Stimulated activated naive CD4-positive, alpha-beta T cell treated with Interleukin-2 at 50 U/mL for 16 hours (primary cell): ENCODE measurements at regions not wholly inside any gene's neighbourhood (a gene's known extent, or its start where the extent isn't known, plus 50 kb on each side); places are given as distances from the start of the nearest gene placed in this dataset.
"Not testable (repeated sequence)": the region's sequence is repeated elsewhere in the genome, so short reads cannot be mapped to it uniquely, and the experiment has no call there.

Experiments used
- DNase-seq: peaks from one replicate; lab custom pipeline; 2025; lab: John Stamatoyannopoulos, UW

DNA sequence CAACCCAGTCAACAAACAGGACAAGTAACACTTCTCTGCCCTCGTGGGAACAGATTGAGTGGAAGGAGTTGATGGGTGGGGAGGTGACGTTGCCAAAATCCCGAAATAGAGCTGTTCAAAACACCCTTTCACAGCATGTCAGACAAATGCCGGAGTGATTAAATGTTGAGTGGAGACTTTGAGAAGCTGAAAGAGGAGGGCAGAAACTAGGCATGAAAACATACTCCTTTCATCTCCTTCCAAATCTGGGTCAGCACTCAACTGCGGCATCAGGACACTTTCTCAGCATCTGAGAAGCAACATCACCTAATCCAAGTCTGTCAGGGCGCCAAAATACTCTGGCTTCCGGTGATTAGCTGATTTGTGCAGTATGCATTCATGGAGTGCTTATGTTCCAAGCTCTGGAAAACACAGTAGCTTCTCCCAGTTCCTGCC lies 51.5 kb upstream of the MRI1 start:
- DNase-seq: no peak

DNA sequence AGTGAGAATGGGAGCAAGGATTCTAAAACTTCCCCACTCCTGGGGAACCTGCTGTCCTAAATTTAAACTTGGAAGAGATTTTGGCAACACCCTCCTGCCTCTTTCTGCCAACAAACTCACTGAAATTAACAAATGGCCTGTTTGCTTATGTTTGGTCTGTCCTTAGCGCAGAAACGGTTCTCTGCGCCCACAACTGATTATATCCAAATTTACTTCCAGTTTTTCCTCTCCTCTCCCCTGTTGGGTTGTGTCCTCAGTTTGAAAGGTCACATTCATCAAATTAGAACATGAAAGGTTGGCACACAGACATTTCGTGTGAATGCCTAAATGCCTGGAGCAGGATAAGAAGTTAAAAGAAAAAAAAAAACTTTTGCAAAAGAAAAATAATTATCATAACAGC lies 56.4 kb upstream of the MRI1 start:
- DNase-seq: no peak

DNA sequence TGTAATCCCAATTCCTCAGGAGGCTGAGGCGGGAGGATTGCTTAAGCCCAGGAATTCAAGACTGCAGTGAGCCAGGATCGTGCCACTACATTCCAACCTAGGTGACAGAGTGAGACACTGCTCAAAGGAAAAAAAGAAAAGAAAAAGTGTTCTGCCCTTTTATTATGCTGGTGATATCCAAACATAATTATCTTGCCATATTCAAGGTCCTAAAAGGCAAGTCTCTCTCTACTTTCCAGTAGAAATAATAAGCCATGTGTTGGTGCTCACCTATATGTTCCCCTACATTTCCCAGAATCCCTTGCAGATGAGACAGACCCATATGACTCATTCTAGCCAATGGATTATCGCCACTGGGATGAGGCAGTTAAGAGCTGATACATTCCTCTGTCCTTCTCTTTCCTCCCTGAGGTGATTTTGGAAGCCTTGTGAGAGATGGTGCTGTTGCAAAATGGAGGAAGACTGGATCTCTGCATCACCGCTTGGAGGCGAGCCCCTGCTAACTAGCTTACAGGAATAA lies 58.3 kb upstream of the MRI1 start:
- no peak for DNase-seq

DNA sequence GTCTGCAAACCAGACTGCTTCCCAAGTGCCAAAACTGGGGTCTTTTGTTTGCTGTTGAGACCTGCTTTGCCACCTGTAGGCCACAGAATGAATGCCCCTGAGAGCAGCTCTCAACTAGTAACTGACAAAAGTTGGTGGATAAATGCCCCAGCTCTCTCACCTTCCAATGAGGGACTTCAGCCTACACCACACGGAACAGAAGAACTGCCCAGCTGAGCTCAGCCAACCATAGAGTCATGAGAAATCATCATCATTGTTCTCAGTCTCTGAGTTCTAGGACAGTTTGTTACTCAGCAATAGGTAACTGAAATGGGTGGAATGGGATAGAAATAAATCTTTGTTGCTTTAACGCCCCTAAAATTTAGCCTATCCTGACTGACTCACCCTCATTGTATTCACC lies 59.1 kb upstream of the MRI1 start:
- DNase-seq: no peak

DNA sequence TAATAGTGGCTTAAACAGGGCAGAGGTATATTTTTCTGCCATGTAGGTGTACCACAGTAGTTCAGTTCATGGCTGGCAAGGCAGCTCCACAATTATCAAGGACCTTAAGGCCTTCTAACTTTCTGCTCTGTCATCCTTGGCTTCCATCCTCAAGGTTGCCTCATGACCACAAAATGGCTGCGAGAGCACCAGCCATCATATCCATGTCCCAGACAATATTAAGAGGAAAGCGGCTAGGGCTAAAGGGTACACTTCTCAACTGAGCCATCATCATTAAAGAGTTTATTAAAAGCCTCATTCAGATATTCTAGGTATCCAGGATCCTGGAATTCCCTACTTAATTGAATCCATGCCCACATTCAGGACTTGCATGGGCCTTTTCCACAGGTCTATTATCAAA lies 62.7 kb upstream of the MRI1 start:
- no peak for DNase-seq

DNA sequence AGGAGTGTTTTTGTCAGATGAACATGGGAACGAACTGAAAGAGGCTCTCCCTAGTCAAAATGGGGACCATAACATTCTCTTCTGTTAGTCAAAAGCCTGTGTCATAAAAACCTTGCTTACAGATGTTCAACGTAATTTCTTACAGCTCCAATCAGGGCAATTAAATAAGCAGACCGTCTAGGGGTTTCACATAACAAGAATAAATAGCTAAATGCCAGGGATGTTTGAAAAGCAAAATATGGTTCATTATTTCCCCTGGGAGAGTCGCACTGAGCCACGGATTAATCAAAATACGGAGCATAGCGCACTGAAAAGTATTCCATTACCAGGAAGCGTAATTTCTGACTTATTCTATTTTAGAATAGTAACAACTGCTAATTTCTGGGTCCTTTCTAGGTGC lies 63.7 kb upstream of the MRI1 start:
- no peak for DNase-seq

DNA sequence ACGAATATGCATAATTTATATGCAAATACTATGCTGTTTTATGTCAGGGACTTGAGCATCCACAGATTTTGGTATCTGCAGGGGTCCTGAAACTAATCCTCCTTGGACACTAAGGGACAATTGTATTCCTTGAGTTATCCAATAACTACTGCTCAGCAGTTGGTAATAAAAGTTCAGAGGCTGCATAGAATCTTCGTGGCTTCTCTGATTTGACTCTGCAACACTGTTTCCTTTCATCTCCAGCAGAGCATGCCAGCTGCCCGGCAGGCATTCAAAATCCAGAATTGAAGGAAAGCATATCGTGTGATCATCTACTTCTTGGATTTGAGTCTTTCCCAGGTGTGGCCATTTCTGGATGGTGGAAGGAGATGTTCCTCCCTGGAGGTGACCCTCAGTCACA lies 64.5 kb upstream of the MRI1 start:
- no peak for DNase-seq

DNA sequence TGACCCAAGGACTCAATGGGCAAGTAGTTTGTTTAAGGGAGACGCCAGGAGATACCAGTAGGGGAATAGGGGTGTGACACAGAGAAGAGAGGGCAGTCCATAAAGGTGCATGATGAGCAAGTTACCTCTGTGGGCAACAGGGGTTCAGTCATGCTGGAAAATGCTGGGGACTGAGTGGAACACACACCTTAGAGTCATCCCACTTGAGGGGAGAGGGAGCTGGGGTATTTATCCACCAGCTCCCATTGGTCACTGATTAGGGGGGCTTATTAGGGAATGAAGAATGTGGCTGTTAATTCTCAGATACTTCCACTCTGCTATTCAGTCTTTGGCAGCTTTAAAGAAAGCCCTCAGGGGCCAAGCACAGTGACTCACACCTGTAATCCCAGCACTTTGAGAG lies 67.5 kb upstream of the MRI1 start:
- DNase-seq: no peak

DNA sequence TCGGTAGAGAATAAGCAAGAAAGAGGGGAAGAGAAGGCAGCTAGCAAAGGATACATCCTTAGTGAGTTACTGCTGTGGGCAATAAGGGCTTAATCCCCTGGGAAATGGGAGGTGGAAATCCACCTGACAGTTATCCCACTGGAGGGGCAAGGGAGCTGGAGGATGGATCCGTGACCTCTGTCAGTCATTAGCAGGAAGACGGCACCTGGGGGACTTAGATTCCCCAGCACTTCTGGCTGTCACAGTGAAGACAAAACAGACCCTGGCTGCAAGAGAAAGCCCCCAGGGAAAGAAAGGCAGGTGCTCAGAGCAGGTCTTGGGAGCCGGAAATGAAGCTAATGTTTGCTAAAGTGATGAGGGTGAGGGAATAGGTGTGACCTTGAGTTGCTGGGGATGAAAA lies 70.4 kb upstream of the MRI1 start:
- no peak for DNase-seq

DNA sequence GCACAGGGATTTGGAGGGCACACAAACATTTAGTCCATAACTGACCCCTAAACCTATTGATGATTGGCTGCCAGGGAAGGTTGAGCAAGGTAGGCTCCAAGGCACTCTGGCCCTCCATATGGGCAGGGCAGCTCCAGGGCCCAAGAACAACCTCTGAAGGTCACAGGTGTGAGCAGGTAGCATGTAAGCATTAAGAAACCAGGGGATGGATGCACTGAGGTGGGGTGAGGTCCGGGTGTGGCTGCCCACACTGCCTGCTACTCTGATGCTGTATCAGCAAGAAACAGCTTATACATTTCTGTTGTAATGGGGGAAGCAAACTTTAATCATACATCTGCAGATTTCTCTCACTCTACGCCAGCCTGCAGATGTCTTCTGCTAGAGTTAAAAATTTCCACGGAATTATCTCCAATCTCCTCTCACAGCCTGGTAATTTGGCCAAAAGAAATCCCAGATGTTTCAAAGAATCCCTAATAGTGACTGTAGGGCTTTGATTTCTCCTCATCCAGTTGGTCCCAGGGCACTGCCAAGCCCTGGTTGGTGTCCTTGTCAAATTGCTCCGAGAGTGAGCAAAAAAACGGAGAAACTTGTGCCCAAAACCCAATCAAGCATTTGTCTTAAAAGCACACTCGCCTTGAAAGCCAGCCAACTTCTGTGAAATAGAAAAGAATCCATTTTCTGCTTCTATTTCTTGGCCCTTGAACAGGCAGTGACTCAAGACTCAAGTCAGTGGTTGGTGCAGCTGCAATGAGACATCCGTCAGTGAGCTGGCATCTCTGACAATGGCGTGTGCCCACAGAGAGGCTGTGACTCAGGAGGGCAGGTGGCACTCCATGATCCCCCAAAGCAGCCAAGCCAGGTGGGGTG lies 72.5 kb upstream of the MRI1 start:
- no peak for DNase-seq

DNA sequence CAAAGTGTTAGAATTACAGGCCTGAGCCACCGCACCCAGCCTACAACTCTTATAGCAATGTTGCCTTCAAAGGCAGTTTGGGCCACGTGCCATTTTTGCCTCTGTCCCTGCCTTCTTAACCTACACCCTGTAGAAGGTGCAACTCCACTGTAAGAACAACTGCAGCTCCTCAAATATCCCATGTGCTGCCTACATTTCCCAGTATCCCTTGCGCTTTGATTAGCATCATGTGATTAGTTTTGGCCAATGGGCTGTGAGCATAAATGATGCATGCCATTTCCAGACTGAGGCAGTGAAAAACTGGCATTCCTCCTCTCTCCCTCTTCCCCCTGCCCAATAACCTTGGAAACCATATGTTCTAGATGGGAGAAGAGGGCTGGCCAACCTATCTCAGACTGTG lies 75.2 kb upstream of the MRI1 start:
- no peak for DNase-seq

DNA sequence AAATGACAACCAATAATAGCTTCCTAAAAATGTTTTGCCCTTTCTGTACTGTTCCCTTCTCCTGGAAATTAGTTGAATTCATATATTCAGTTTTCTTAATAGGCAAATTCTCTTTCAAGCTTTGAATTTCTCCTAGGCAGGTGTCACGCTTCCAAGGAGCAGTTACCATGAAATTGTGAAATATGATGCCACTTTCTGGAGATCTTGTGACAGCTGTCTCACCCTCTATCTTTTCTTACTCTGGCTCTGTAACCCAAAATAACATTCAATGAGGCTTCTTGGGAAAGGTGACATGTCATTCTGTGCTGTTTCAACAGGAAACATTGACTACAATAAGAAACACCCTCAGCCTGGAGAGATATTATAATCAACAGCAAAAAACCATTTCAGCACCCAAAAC lies 80.3 kb upstream of the MRI1 start:
- DNase-seq: no peak

DNA sequence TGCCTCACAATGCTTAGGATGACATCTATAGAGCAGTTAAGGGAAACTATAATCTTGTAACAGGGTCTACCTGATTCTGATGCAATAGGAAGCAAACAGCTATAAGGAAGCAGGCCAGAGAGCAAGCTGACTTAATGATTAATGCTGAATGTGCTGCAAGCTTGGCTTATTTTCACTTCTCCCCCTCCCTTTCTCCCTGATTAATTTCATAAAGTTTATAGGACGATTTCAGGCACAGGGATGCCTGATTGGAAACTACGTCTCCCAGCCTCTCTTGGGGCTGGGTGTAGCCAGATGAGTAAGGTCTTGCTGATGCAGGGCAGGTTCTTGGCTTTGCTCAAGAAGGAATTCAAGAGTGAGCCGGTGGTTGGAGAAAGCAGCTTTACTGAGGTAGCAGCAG lies 82.8 kb upstream of the MRI1 start:
- no peak for DNase-seq

DNA sequence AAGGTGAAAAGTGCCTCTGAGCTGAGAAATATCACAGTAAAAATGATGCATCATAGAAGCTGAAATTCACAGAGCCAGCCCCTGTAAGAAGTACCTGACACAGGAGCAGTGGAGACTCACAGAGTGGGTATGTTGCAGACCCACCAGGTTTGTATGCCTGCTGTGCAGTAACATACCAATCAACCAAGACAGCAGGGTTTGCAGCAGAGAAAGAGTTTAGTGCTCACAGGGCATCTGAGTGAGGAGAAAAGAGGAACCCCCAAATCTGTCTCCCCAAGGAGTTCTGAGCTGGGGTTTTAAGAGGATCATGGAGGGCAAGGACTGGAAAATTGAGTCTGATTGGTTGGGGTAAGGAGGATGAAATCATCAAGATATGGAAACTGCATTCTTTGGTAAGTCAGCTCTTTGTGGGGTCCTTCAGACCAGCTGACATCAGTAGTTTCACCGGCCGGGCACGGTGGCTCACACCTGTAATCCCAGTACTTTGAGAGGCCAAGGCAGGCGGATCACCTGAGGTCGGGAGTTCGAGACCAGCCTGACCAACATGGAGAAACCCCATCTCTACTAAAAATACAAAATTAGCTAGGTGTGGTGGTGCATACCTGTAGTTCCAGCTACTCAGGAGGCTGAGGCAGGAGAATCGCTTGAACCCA lies 83.5 kb upstream of the MRI1 start:
- not testable (repeated sequence) for DNase-seq

DNA sequence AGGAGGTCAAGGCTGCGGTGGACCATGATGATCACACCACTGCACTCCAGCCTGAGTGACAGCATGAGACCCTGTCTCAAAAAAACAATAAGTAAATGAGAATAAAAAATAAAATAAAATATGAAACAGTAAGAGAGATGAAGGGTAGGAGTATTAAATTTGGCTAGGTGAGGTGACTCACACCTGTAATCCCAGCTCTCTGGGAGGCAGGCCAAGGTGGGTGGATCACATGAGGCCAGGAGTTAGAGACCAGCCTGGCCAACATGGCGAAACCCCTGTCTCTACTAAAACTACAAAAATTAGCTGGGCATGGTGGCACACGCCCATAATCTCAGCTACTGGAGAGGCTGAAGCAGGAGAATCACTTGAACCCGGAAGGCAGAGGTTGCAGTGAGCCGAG lies 87.4 kb upstream of the MRI1 start:
- not testable (repeated sequence) for DNase-seq

DNA sequence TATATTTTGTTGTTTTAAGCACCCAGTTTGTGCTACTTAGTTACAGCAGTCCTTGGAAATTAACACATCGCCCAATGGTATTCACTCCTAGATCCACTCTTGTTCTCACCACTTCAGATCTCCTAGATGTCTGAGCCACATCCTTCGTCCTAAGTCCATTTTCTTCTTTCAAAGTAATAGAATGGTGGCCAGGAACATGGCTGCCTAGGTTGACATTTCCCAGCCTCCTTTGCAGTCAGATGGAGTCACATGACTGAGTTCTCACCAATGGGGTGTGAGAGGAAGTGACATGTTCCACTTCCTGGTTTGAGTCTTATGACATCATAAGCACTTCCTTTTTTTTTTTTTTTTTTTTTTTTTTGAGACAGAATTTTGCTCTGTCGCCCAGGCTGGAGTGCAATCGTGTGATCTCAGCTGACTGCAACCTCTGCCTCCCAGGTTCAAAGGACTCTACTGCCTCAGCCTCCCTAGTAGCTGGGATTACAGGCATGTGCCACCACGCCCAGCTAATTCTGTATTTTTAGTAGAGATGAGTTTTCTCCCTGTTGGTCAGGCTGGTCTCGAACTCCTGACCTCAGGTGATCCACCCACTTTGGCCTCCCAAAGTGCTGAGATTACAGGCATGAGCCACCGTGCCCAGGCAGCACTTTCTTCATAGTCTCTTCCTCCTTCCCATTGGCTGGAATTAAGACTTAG lies 91.7 kb upstream of the MRI1 start:
- not testable (repeated sequence) for DNase-seq

DNA sequence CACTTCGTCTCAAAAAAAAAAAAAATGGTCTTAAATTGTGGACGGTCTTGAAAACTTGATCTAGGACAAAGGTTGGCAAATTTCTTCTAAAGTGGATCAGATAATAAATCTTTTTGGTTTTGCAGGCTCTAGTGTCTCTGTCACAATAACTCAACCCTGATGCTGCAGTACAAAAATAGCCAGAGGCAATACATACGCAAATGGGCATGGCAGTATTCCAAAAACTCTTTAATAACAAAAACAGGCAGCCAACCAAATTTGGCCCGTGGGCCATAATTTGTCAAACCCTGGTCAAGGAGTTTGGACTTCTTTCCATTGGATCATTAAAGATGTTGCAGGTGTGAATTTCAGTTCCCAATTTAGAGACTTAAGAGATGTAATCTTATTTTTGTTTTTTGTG lies 93.5 kb upstream of the MRI1 start:
- DNase-seq: no peak

DNA sequence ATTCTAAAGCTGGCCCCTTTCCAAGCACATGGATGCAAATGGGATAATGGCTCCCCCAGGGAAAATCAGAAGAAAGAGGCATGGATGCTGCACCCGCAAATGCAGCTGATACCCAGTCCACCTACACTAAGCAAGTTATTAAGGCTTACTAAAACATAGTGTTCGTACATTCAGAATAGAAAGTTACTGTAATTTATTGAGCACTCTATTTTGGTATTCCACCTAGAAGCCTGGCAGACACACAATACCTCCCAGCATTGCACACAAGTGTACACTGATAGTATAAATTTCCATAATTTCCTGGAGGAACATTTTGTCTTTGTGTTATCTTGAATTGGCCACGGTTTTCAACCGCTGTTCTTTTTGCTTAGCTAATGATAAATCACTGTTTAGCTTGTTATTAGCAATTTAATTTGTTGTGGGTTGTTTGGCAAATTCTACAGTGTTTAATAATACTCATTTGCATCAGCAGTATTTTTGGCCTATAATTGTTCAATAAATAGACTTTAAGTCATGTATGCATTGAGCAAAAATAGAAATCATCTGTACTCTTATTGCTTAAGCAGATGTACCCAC lies 94.5 kb upstream of the MRI1 start:
- no peak for DNase-seq

DNA sequence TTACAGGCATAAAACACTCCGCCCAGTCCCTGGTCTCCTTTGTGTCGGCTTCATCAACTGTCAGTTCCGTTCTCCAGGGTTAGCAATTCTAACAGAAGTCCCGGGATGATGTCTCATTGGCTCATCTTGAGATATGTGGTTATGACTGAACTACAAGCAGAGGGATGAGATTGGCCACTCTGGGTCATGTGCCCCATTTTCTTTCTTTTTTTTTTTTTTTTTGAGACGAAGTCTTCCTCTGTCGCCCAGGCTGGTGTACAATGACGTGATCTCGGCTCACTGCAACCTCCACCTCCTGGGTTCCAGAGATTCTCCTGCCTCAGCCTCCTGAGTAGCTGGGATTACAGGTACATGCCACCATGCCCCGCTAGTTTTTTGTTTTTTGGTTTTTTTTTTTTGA lies 95.4 kb upstream of the MRI1 start:
- DNase-seq: no peak

DNA sequence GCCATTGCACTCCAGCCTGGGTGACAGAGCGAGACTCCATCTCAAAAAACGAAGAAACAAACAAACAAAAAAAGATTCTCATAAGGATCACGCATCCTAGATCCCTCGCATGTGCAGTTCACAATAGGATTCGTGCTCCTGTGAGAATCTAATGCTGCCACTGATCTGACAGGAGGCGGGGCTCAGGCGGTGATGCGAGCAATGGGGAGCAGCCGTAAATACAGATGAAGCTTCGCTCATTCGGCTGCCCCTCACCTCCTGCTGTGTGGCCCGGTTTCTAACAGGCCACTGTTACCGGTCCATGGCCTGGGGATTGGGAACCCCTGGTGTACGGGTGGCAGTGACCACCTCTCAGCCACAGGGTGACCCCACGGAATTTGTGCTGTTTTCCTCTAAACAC lies 98.2 kb upstream of the MRI1 start:
- no peak for DNase-seq

DNA sequence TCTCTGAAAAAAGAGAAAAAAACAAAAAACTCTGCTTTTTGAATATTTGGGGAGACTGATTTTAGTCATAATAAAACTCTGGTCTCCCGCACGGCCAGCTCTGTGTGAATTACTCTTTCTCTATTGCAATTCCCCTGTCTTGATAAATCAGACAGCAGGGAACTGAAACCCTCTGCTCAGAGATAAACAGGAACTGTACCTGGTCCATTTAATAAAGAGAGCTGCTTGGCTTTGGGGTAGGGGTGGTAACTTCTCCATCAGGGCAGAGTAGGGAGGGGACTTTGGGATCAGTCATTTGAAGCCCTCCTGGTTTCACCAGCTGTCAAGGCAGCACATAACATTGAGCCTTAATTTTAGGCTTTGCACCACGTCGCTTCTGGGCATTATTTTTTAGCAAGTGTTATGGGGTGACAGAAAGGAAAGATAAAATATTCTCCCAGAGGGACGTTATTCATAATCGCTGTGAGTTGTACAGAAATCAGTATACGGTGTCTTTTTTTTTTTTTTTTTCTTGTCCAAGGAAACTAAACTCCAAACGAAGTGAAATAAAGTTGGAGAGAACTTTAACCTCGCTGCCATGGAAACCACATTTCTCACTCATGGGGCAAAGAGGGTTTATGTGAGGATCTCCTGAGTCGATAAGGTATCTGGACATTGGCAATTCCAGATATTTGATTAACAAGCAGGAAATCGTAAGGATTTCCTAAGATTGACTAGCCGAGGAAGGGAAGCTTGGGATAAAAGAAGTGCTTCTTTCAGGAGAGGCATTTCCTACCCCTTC lies 99.0 kb upstream of the MRI1 start:
- no peak for DNase-seq
